ENCODE measurements at regions not wholly inside any gene's neighbourhood (a gene's known extent, or its start where the extent isn't known, plus 50 kb on each side); places are given as distances from the start of the nearest gene placed in this dataset.

- TF ChIP-seq POLR2A (IDR thresholded peaks at IDR 0.05; ENCODE audit: low read depth, low read length) (no peak), RAD21 (IDR thresholded peaks at IDR 0.05; ENCODE audit: low read length) (no peak), CTCF (conservative IDR thresholded peaks at IDR 0.05; ENCODE audit: low read depth, low read length) (no peak), CHD1 (IDR thresholded peaks at IDR 0.05; ENCODE audit: low read depth, low read length) (no peak)
Measured at GRCh38 chr14:22381766-22382165, 207.3 kb downstream of the DAD1 start.

All from IMR-90 (cell line).